ENCODE measurements at regions not wholly inside any gene's neighbourhood (a gene's known extent, or its start where the extent isn't known, plus 50 kb on each side); places are given as distances from the start of the nearest gene placed in this dataset.

- no peak overlapping the region for H3K9ac ChIP-seq
- no peak overlapping the region for H3K4me2 ChIP-seq
- H3K9me3 ChIP-seq (replicated peaks in 1 of 11): peaks cover 32 to 50% (median 40%) of the 10 kb centered on the region in 11 experiments
- no peaks in the 10 kb centered on the region for H3K27me3 ChIP-seq
- H3K4me3 ChIP-seq: no peak overlapping the region
- H4K20me1 ChIP-seq: no peaks in the 10 kb centered on the region
- H3K36me3 ChIP-seq: no peaks in the 10 kb centered on the region
- no peak for TF ChIP-seq Cebpa-rat (IDR thresholded peaks at IDR 0.05)
- no peaks in the 10 kb centered on the region for H3K4me1 ChIP-seq
- H3K27ac ChIP-seq: no peak overlapping the region
Measured at GRCh38 chr10:44217274-44217820, 167.6 kb downstream of the CXCL12 start.

GRCh38 chr10:44216073-44216472 is 168.8 kb downstream of the CXCL12 start:
- no peaks in the 10 kb centered on the region for H3K36me3 ChIP-seq
- no peak overlapping the region for H3K4me3 ChIP-seq
- H4K20me1 ChIP-seq: no peaks in the 10 kb centered on the region
- no peak overlapping the region for H3K9ac ChIP-seq
- H3K4me2 ChIP-seq: no peak overlapping the region
- no peak overlapping the region for H3K27ac ChIP-seq
- no peaks in the 10 kb centered on the region for H3K27me3 ChIP-seq
- no peaks in the 10 kb centered on the region for H3K4me1 ChIP-seq
- H3K9me3 ChIP-seq (replicated peaks in 1 of 11): peaks cover 32 to 48% (median 40%) of the 10 kb centered on the region in 11 experiments
- no peak for TF ChIP-seq Cebpa-rat (IDR thresholded peaks at IDR 0.05)

- H3K36me3 ChIP-seq: no peaks in the 10 kb centered on the region
- H3K4me1 ChIP-seq: no peaks in the 10 kb centered on the region
- H3K4me3 ChIP-seq: no peak overlapping the region
- H3K9me3 ChIP-seq (replicated peaks in 1 of 11): peaks cover 13 to 17% (median 15%) of the 10 kb centered on the region in 11 experiments
- TF ChIP-seq Cebpa-rat (IDR thresholded peaks at IDR 0.05): no peak
- no peaks in the 10 kb centered on the region for H4K20me1 ChIP-seq
- no peak overlapping the region for H3K4me2 ChIP-seq
- no peak overlapping the region for H3K9ac ChIP-seq
- no peak overlapping the region for H3K27ac ChIP-seq
- H3K27me3 ChIP-seq: no peaks in the 10 kb centered on the region
Measured at GRCh38 chr10:44209811-44210210, 175.1 kb downstream of the CXCL12 start.

GRCh38 chr10:44207160-44207559 is 177.7 kb downstream of the CXCL12 start:
- H3K27ac ChIP-seq: no peak overlapping the region
- no peak overlapping the region for H3K9ac ChIP-seq
- TF ChIP-seq Cebpa-rat (IDR thresholded peaks at IDR 0.05): no peak
- no peak overlapping the region for H3K4me2 ChIP-seq
- H3K36me3 ChIP-seq: no peaks in the 10 kb centered on the region
- no peak overlapping the region for H3K4me3 ChIP-seq
- H3K9me3 ChIP-seq (replicated peaks in 1 of 11): peaks cover 0 to 6% (median 0%) of the 10 kb centered on the region in 11 experiments; a peak in 6 of 22 replicates
- no peaks in the 10 kb centered on the region for H3K4me1 ChIP-seq
- H3K27me3 ChIP-seq: no peaks in the 10 kb centered on the region
- H4K20me1 ChIP-seq: no peaks in the 10 kb centered on the region

GRCh38 chr10:44206127-44206818 is 178.6 kb downstream of the CXCL12 start:
- Histone ChIP-seq H3K9me3 (replicated peaks in 1 of 11) (peaks cover 0 to 15% (median 6%) of the 10 kb centered on the region in 11 experiments; a peak in 7 of 22 replicates), H3K27me3 (no peaks in the 10 kb centered on the region), H3K9ac (no peak overlapping the region), H3K27ac (no peak overlapping the region), H4K20me1 (no peaks in the 10 kb centered on the region), H3K4me1 (no peaks in the 10 kb centered on the region), H3K4me2 (no peak overlapping the region), H3K4me3 (no peak overlapping the region), H3K36me3 (no peaks in the 10 kb centered on the region)
- TF ChIP-seq Cebpa-rat (IDR thresholded peaks at IDR 0.05): no peak

GRCh38 chr10:44205067-44205466 is 179.8 kb downstream of the CXCL12 start:
- Histone ChIP-seq H3K4me2 (no peak overlapping the region), H3K9me3 (replicated peaks in 1 of 11) (peaks cover 0 to 16% (median 6%) of the 10 kb centered on the region in 11 experiments; a peak in 7 of 22 replicates), H3K4me1 (no peaks in the 10 kb centered on the region), H3K36me3 (no peaks in the 10 kb centered on the region), H3K27ac (no peak overlapping the region), H3K9ac (no peak overlapping the region), H3K27me3 (no peaks in the 10 kb centered on the region), H3K4me3 (no peak overlapping the region), H4K20me1 (no peaks in the 10 kb centered on the region)
- TF ChIP-seq Cebpa-rat (IDR thresholded peaks at IDR 0.05): no peak

- H3K4me3 ChIP-seq: no peak overlapping the region
- no peak for TF ChIP-seq Cebpa-rat (IDR thresholded peaks at IDR 0.05)
- H3K27me3 ChIP-seq: no peaks in the 10 kb centered on the region
- H4K20me1 ChIP-seq: no peaks in the 10 kb centered on the region
- no peaks in the 10 kb centered on the region for H3K36me3 ChIP-seq
- H3K27ac ChIP-seq: no peak overlapping the region
- H3K4me1 ChIP-seq: peaks cover 0 to 10% (median 0%) of the 10 kb centered on the region in 10 experiments; a peak in 4 of 20 replicates
- H3K4me2 ChIP-seq: no peak overlapping the region
- H3K9ac ChIP-seq: no peak overlapping the region
- H3K9me3 ChIP-seq (replicated peaks in 1 of 11): peaks cover 0 to 16% (median 6%) of the 10 kb centered on the region in 11 experiments; a peak in 7 of 22 replicates
Measured at GRCh38 chr10:44203535-44203934, 181.4 kb downstream of the CXCL12 start.

GRCh38 chr10:44202952-44203351 is 181.9 kb downstream of the CXCL12 start:
- no peak overlapping the region for H3K4me2 ChIP-seq
- H3K27me3 ChIP-seq: no peaks in the 10 kb centered on the region
- no peak overlapping the region for H3K4me3 ChIP-seq
- H3K36me3 ChIP-seq: no peaks in the 10 kb centered on the region
- H4K20me1 ChIP-seq: no peaks in the 10 kb centered on the region
- H3K9me3 ChIP-seq (replicated peaks in 1 of 11): peaks cover 0 to 16% (median 6%) of the 10 kb centered on the region in 11 experiments; a peak in 7 of 22 replicates
- no peak overlapping the region for H3K9ac ChIP-seq
- TF ChIP-seq Cebpa-rat (IDR thresholded peaks at IDR 0.05): no peak
- H3K27ac ChIP-seq: no peak overlapping the region
- H3K4me1 ChIP-seq: peaks cover 0 to 10% (median 0%) of the 10 kb centered on the region in 10 experiments; a peak in 4 of 20 replicates

- no peak for TF ChIP-seq Cebpa-rat (IDR thresholded peaks at IDR 0.05)
- peaks cover 0 to 16% (median 6%) of the 10 kb centered on the region in 11 experiments; a peak in 7 of 22 replicates for H3K9me3 ChIP-seq (replicated peaks in 1 of 11)
- H4K20me1 ChIP-seq: no peaks in the 10 kb centered on the region
- peaks cover 0 to 10% (median 0%) of the 10 kb centered on the region in 10 experiments; a peak in 4 of 20 replicates for H3K4me1 ChIP-seq
- H3K27ac ChIP-seq: no peak overlapping the region
- no peak overlapping the region for H3K4me2 ChIP-seq
- no peaks in the 10 kb centered on the region for H3K27me3 ChIP-seq
- no peaks in the 10 kb centered on the region for H3K36me3 ChIP-seq
- no peak overlapping the region for H3K4me3 ChIP-seq
- no peak overlapping the region for H3K9ac ChIP-seq
Measured at GRCh38 chr10:44201656-44202055, 183.2 kb downstream of the CXCL12 start.

Data from BLaER1 treated with 17β-estradiol and CSF1 and Interleukin-3, amounts not matched to agents 10 nM and 100 nM (cell line).